Right hindlimb (tissue), 1 donor: ENCODE measurements at regions not wholly inside any gene's neighbourhood (a gene's known extent, or its start where the extent isn't known, plus 50 kb on each side); places are given as distances from the start of the nearest gene placed in this dataset.

Source experiments
- DNase-seq: peaks from one replicate; pipeline ENCODE4 v3.0.0-alpha.2; 2018

- DNase-seq = no peak
Observed at GRCh38 chr22:49540913-49541692, 286.6 kb downstream of the BRD1 start.

GRCh38 chr22:49540084-49540912 lies 287.4 kb downstream of the BRD1 start:
- no peak for DNase-seq

- no peak for DNase-seq
Observed at GRCh38 chr22:49538006-49538405, 289.7 kb downstream of the BRD1 start.

GRCh38 chr22:49536571-49537131 lies 291.0 kb downstream of the BRD1 start:
- no peak for DNase-seq

GRCh38 chr22:49535527-49536125 lies 292.0 kb downstream of the BRD1 start:
- DNase-seq = no peak

GRCh38 chr22:49535126-49535525 lies 292.5 kb downstream of the BRD1 start:
- DNase-seq = no peak

- no peak for DNase-seq
Observed at GRCh38 chr22:49534386-49534785, 293.3 kb downstream of the BRD1 start.

GRCh38 chr22:49533886-49534285 lies 293.8 kb downstream of the BRD1 start:
- no peak for DNase-seq

- DNase-seq = no peak
Observed at GRCh38 chr22:49532869-49533802, 294.5 kb downstream of the BRD1 start.

GRCh38 chr22:49531368-49531791 lies 296.3 kb downstream of the BRD1 start:
- peak; percentile 53 for DNase-seq

GRCh38 chr22:49530671-49531367 lies 296.9 kb downstream of the BRD1 start:
- no peak for DNase-seq

- DNase-seq = no peak
Observed at GRCh38 chr22:49528420-49528720, 299.3 kb downstream of the BRD1 start.

GRCh38 chr22:49527611-49528419 lies 299.9 kb downstream of the BRD1 start:
- no peak for DNase-seq

GRCh38 chr22:49525801-49526535 lies 301.7 kb downstream of the BRD1 start:
- peak; percentile 34 for DNase-seq

GRCh38 chr22:49525360-49525759 lies 302.3 kb downstream of the BRD1 start:
- peak; percentile 49 for DNase-seq

- DNase-seq = no peak
Observed at GRCh38 chr22:49524362-49524761, 303.3 kb downstream of the BRD1 start.

- no peak for DNase-seq
Observed at GRCh38 chr22:49523374-49524008, 304.2 kb downstream of the BRD1 start.

- no peak for DNase-seq
Observed at GRCh38 chr22:49522582-49523373, 304.9 kb downstream of the BRD1 start.

- peak; percentile 76 for DNase-seq
Observed at GRCh38 chr22:49521787-49522224, 305.9 kb downstream of the BRD1 start.
